A673 (cell line): ENCODE measurements at regions not wholly inside any gene's neighbourhood (a gene's known extent, or its start where the extent isn't known, plus 50 kb on each side); places are given as distances from the start of the nearest gene placed in this dataset.

ENCODE experiments used
- BruUV-seq: library from RNA; stranded (reverse); fragments of 400-500 nt; replicated peaks from 2 replicates; lab custom pipeline; 2021; lab: Mats Ljungman, UMichigan
- CTCF ChIA-PET: fragments of 300-600 bp; sonication (Branson Sonifier 250); formaldehyde crosslinking; loops from one replicate; lab custom pipeline; 2022; ENCODE audit warnings: antibody characterized with exemption; lab: Charles Lee
- POLR2A ChIA-PET: fragments of 300-600 bp; sonication (Branson Sonifier 250); formaldehyde crosslinking; loops from one replicate; lab custom pipeline; 2022; ENCODE audit warnings: antibody characterized with exemption; ENCODE audit not compliant: low non-redundant PET; lab: Charles Lee
- DNase-seq: peaks from one replicate; pipeline ENCODE4 v3.0.0-alpha.2; 2015; ENCODE audit warnings: low spot score
- H3K27ac ChIP-seq: fragments of 200-600 bp; sonication (generic); 2 replicates; pipeline ENCODE4 v1.5.1; 2016; ENCODE audit warnings: mixed run types, low read depth, mild to moderate bottlenecking, mixed read lengths, antibody characterized with exemption, low read length; ENCODE audit not compliant: poor library complexity, severe bottlenecking
- H3K27me3 ChIP-seq: fragments of 200-600 bp; sonication (generic); replicated peaks from 2 replicates; pipeline ENCODE4 v1.6.1; 2017; ENCODE audit warnings: mixed run types, low read depth, mild to moderate bottlenecking, mixed read lengths, antibody characterized with exemption, low read length; ENCODE audit not compliant: insufficient read depth, poor library complexity
- H3K36me3 ChIP-seq: fragments of 200-600 bp; sonication (generic); 2 replicates; pipeline ENCODE4 v1.6.1; 2016; ENCODE audit warnings: mixed run types, mild to moderate bottlenecking, mixed read lengths, antibody characterized with exemption, low read length; ENCODE audit not compliant: insufficient read depth, poor library complexity, severe bottlenecking
- H3K4me1 ChIP-seq: fragments of 200-600 bp; sonication (generic); 2 replicates; pipeline ENCODE4 v1.6.1; 2017; ENCODE audit warnings: mixed run types, mild to moderate bottlenecking, mixed read lengths, antibody characterized with exemption, low read length; ENCODE audit not compliant: insufficient read depth, poor library complexity, severe bottlenecking
- H3K4me3 ChIP-seq: fragments of 200-600 bp; sonication (generic); 2 replicates; pipeline ENCODE4 v1.5.1; 2016; ENCODE audit warnings: low read depth, mixed run types, mild to moderate bottlenecking, mixed read lengths, low read length; ENCODE audit not compliant: poor library complexity, severe bottlenecking
- H3K9me3 ChIP-seq: fragments of 200-600 bp; sonication (generic); 2 replicates; pipeline ENCODE4 v1.6.1; 2016; ENCODE audit warnings: mixed run types, low read depth, mild to moderate bottlenecking, mixed read lengths, antibody characterized with exemption, low read length; ENCODE audit not compliant: poor library complexity, severe bottlenecking
- EZH2 ChIP-seq: fragments of 200-600 bp; sonication (generic); IDR thresholded peaks from 2 replicates; pipeline ENCODE4 v1.6.1; 2017; ENCODE audit warnings: borderline replicate concordance, low read depth, mild to moderate bottlenecking, mixed read lengths, antibody characterized with exemption, low read length; ENCODE audit not compliant: poor library complexity, severe bottlenecking
- intact Hi-C: fragments of 100-400 bp; cut with micrococcal nuclease; formaldehyde crosslinking; loops from one replicate; pipeline ENCODE4 v1.10.0; 2022; ENCODE audit not compliant: unreplicated experiment
- TF ChIP-seq, protein P1 (sequence below): fragments of 300-800, 200-600 bp; sonication (generic); conservative IDR thresholded peaks from 2 replicates; pipeline ENCODE4 v1.5.1; 2017; ENCODE audit warnings: low read depth, mild to moderate bottlenecking, antibody characterized with exemption, low read length, moderate library complexity, mixed read lengths

DNA sequence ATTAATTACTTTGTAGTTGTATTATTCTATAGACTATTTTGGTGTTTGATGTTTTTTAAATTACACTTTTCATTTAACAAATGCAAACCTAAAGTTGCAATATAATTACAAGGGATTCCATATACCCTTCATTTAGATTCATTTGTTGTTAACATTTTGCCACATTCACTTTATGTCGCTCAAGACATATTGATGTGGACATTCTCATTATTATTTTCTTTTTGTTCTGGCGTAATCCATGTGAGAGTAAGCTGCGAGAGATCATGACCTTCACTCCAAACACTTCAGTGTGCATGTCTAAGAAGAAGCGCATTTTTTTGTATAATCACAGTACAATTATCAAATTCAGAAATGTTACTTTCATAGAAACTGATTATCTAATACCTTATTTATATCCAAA, 280.6 kb downstream of the CALCRL start:
- TF ChIP-seq, protein P1, sequence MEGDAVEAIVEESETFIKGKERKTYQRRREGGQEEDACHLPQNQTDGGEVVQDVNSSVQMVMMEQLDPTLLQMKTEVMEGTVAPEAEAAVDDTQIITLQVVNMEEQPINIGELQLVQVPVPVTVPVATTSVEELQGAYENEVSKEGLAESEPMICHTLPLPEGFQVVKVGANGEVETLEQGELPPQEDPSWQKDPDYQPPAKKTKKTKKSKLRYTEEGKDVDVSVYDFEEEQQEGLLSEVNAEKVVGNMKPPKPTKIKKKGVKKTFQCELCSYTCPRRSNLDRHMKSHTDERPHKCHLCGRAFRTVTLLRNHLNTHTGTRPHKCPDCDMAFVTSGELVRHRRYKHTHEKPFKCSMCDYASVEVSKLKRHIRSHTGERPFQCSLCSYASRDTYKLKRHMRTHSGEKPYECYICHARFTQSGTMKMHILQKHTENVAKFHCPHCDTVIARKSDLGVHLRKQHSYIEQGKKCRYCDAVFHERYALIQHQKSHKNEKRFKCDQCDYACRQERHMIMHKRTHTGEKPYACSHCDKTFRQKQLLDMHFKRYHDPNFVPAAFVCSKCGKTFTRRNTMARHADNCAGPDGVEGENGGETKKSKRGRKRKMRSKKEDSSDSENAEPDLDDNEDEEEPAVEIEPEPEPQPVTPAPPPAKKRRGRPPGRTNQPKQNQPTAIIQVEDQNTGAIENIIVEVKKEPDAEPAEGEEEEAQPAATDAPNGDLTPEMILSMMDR, result no peak
- no peak for TF ChIP-seq EZH2
- no TSS peak for BruUV-seq
- H3K4me1 ChIP-seq, result peaks cover 20% of the 10 kb centered on the region
- no peak for DNase-seq
- H3K9me3 ChIP-seq, result no peaks in the 10 kb centered on the region
- intact Hi-C loops, result no loop called here
- H3K4me3 ChIP-seq, result no peak overlapping the region
- no peaks in the 10 kb centered on the region for H3K36me3 ChIP-seq
- ChIA-PET POLR2A (no interaction called here), CTCF (no interaction called here)
- no peaks in the 10 kb centered on the region for H3K27me3 ChIP-seq
- no peak overlapping the region for H3K27ac ChIP-seq

DNA sequence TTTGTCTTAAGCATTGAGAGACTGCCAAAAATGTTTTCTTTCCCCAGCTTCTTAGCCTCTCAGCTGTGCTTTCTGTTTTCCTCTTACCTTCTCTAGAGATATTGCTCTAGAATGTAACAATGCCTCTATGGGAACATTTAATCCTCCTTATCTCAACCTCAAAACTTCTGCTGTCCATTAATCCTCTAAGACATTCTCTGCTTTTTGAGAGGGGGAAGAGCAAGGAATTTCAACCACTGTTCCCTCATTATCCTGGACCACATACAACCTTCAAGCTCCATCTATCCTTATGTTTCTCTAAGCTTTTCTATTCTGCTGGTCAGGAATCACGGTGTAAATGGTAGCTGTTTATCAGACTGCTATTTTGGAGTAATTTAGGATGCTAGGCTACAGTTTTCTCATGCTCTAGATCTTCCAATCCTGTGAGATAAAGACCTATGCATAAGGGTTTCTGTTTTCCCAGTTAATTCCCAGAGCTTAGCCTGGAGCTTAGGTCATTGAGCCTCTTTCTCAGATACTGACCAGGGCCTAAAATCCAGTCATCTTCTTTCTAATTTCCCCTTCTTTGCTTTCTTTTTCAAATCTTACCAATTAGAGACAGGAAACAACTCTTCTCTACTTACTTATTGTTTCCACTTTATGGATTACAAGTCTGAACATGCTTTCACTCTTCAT, 282.0 kb downstream of the CALCRL start:
- intact Hi-C loops, result no loop called here
- no peak overlapping the region for H3K27ac ChIP-seq
- no peaks in the 10 kb centered on the region for H3K36me3 ChIP-seq
- no peaks in the 10 kb centered on the region for H3K9me3 ChIP-seq
- ChIA-PET POLR2A (interaction anchor here (0.5 kb wide), 1 partner anchor 44 kb away, joined by 3 read pairs; no protein-coding TSS in a partner anchor), CTCF (no interaction called here)
- peak; percentile 12 for DNase-seq
- peaks cover 20% of the 10 kb centered on the region for H3K4me1 ChIP-seq
- no TSS peak for BruUV-seq
- TF ChIP-seq, protein P1, result no peak
- no peak for TF ChIP-seq EZH2
- no peaks in the 10 kb centered on the region for H3K27me3 ChIP-seq
- no peak overlapping the region for H3K4me3 ChIP-seq

DNA sequence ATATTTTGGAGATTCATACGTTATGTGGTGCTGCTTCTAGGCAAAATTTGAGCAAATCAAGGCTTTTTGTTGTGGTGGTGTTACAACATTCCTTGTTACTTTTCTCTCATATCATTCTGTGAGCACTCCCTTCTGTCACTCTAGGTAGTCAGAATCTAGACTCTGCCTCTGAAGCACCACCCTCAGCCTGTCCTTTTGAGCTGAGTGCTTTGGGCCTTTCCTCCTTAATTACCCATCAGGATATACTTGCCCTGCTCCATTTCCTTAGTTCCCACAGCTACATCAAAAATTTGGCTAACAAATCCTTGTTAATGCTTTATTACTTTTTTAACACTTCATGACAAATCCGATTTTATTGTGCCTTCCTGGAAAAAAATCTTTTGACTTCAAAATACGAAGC, 289.6 kb downstream of the CALCRL start:
- Histone ChIP-seq H3K27me3 (no peaks in the 10 kb centered on the region), H3K4me3 (no peak overlapping the region), H3K27ac (no peak overlapping the region), H3K36me3 (no peaks in the 10 kb centered on the region), H3K4me1 (no peaks in the 10 kb centered on the region), H3K9me3 (peaks cover 14% of the 10 kb centered on the region)
- peak; percentile 50 for DNase-seq
- ChIA-PET POLR2A (no interaction called here), CTCF (no interaction called here)
- TF ChIP-seq, protein P1, result no peak
- TF ChIP-seq EZH2, result no peak
- intact Hi-C loops, result no loop called here
- no TSS peak for BruUV-seq
